RPMI7951 (cell line): ENCODE measurements at regions not wholly inside any gene's neighbourhood (a gene's known extent, or its start where the extent isn't known, plus 50 kb on each side); places are given as distances from the start of the nearest gene placed in this dataset.
A peak's percentile ranks its signal among the peaks of the same experiment; 100 is the strongest.

Experiments
- DNase-seq: peaks from one replicate; pipeline ENCODE4 v3.0.0-alpha.2; 2012; ENCODE audit warnings: low read depth

GRCh38 chr16:80418517-80419355 is 122.1 kb upstream of the DYNLRB2 start:
- DNase-seq: no peak

- no peak for DNase-seq
Measured at GRCh38 chr16:80417706-80418271, 123.0 kb upstream of the DYNLRB2 start.

GRCh38 chr16:80408014-80408413 is 132.8 kb upstream of the DYNLRB2 start:
- DNase-seq: no peak

- no peak for DNase-seq
Measured at GRCh38 chr16:80407265-80407987, 133.4 kb upstream of the DYNLRB2 start.

GRCh38 chr16:80404847-80405246 is 135.9 kb upstream of the DYNLRB2 start:
- no peak for DNase-seq

- no peak for DNase-seq
Measured at GRCh38 chr16:80403894-80404293, 136.9 kb upstream of the DYNLRB2 start.

GRCh38 chr16:80390871-80391489 is 149.8 kb upstream of the DYNLRB2 start:
- no peak for DNase-seq

- no peak for DNase-seq
Measured at GRCh38 chr16:80390046-80390445, 150.7 kb upstream of the DYNLRB2 start.

GRCh38 chr16:80389338-80389737 is 151.5 kb upstream of the DYNLRB2 start:
- DNase-seq: no peak

GRCh38 chr16:80387318-80387921 is 153.4 kb upstream of the DYNLRB2 start:
- DNase-seq: no peak

- DNase-seq: no peak
Measured at GRCh38 chr16:80384862-80385261, 155.9 kb upstream of the DYNLRB2 start.

- DNase-seq: no peak
Measured at GRCh38 chr16:80380514-80380913, 160.3 kb upstream of the DYNLRB2 start.

GRCh38 chr16:80377096-80377956 is 163.5 kb upstream of the DYNLRB2 start:
- no peak for DNase-seq

- no peak for DNase-seq
Measured at GRCh38 chr16:80375973-80376372, 164.8 kb upstream of the DYNLRB2 start.

- DNase-seq: no peak
Measured at GRCh38 chr16:80375513-80375912, 165.3 kb upstream of the DYNLRB2 start.

GRCh38 chr16:80372341-80372740 is 168.5 kb upstream of the DYNLRB2 start:
- no peak for DNase-seq

- DNase-seq: peak; percentile 56
Measured at GRCh38 chr16:80369138-80369958, 171.4 kb upstream of the DYNLRB2 start.

GRCh38 chr16:80367037-80367658 is 173.6 kb upstream of the DYNLRB2 start:
- no peak for DNase-seq

GRCh38 chr16:80366023-80366422 is 174.8 kb upstream of the DYNLRB2 start:
- peak; percentile 50 for DNase-seq

- no peak for DNase-seq
Measured at GRCh38 chr16:80362816-80363215, 178.0 kb upstream of the DYNLRB2 start.
